GM12892 (cell line): ENCODE measurements at regions not wholly inside any gene's neighbourhood (a gene's known extent, or its start where the extent isn't known, plus 50 kb on each side); places are given as distances from the start of the nearest gene placed in this dataset.
A peak's percentile ranks its signal among the peaks of the same experiment; 100 is the strongest.

Experiments used
- DNase-seq: peaks from one replicate; pipeline ENCODE4 v3.0.0; 2011; ENCODE audit not compliant: insufficient read length
- FAIRE-seq: peaks from 2 replicates; lab custom pipeline; 2011; peaks lifted over from hg19 to GRCh38; lab: Jason Lieb, UNC
- POLR2A ChIP-seq: IDR thresholded peaks from 2 replicates; pipeline ENCODE4 v1.6.1; 2011; ENCODE audit warnings: low read depth, low read length, control low read depth
- POLR2AphosphoS5 ChIP-seq: IDR thresholded peaks from 2 replicates; pipeline ENCODE4 v1.6.1; 2011; ENCODE audit warnings: low read depth, low read length, control low read depth
- TAF1 ChIP-seq: IDR thresholded peaks from 2 replicates; pipeline ENCODE4 v1.6.1; 2011; ENCODE audit warnings: low read depth, mild to moderate bottlenecking, control low read depth, low read length, borderline replicate concordance

DNA sequence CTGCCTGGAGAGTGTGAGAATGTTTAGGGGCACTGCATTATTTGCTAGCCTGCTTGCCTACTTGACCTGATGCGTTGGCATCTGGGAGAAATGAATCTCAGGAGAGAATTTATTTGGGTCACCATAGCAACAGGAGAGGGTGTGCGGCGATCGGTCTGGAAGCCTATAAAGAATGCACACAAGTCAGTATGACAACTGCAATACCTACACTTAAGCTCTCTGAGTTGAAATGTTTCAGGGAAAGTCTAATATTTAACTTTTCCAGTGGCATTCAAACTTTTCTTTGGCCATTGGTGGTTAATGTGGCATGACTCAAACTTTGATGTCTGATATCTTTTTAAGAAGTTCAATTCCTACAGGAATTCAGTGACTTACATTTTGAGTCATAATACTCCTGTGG, 205.1 kb downstream of the NEDD1 start:
- FAIRE-seq: no peak

DNA sequence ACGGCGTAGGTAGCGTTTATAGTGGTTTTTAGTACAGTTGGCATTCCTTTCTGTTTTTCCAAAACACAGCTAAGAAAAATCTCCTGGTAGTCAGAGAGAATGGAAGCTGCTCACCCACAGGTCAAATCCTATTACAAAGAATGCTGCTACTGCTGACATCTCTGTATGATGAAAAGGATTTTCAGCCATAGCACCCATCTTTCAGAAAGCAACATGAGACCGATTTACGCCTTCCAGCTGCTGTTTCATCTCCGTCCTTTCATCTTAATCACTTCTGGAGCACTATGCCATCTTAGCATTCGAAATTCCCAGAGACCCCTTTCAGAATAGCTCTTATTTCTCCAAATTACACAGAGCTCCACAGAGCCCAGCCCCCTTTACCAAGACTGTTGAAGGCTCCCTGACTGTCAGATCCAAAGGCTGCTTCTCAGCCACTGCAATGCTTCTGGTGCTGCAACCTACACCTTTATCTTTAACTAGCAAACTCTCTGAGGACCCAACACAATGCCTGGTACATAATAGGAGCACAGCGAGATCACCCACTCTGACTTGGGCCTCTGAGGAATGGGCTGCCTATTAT, 211.8 kb downstream of the NEDD1 start:
- TF ChIP-seq TAF1 (no peak), POLR2A (no peak), POLR2AphosphoS5 (no peak)
- no peak for FAIRE-seq
- no peak for DNase-seq

More for the DNA sequence above, 205.1 kb downstream of the NEDD1 start:
- TF ChIP-seq TAF1 (no peak), POLR2A (no peak), POLR2AphosphoS5 (no peak)
- DNase-seq: no peak

DNA sequence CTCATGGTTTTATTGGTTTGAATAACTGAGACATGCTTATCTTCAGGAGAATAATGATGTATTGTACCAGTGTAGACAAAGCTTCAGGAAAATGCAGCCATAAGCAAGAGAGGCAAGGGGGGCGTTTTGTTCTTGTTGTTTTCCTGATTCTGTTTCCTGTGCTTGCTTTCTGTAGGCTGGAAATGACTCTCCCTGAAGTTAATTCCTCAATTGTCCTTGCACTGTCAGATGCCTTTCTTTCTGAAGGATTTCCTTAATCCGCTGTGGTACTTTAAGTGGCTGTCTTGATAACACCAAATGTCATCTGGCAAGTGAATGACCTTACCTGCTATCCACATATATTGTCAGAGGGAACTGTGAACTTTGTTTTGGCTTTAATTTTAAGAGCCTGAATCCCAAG, 220.0 kb downstream of the NEDD1 start:
- FAIRE-seq (no peak), DNase-seq (no peak)
- TF ChIP-seq POLR2A (no peak), POLR2AphosphoS5 (no peak), TAF1 (no peak)

DNA sequence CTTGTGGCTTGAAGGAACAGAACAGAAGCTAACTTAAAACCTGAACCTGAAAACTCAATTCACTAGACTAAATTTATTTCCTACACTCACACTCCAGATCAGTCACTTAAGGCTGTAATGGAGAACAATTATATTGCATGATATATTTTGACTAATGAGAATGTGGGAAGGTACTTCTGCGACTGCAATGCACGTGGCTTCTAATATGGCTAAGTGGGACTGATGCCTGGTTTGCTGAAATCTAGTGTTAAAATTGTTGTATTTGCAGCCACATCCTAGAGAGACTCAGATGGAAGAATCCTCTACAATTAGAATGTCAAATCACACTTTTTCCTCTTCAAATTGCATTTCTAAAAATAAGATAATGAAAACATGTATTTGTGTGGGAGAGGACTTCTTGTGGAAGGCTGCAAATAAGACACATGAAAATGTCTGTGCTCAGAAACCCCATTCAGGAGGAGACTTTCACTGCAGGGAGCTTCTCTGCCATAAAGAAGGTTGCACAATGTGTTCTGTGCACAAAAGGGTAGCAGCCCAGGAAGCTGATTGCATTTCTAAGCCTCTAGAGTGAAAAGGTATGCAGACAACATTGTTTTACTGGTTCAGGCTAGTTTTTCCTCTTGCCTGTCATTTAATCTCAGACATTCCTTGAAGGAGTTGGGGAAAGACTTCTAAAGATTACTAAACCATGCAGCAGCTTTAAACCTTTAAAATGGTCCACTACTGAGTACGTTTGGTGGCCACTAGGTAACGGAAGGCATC, 224.3 kb downstream of the NEDD1 start:
- DNase-seq: no peak
- no peak for TF ChIP-seq TAF1
- TF ChIP-seq POLR2AphosphoS5: no peak
- no peak for TF ChIP-seq POLR2A
- no peak for FAIRE-seq

DNA sequence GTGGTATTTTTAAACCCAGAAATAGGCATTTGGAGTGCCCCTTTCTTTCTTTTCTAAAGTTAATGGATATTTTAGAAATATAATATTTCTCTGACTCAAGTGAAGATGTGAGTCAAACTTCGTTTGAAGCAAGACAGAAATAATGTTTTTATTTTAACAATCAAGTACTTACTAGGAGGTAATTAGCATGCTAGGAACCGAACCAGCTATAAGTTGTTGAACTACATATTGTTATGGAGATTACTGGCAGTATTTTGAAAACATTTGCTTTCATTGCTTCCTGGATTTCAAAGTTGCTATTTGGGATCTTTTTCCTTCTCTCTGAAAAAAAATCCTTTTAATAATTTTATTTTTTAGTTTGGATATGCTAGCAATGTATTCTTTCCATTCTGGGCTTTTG, 225.2 kb downstream of the NEDD1 start:
- DNase-seq (no peak), FAIRE-seq (no peak)
- TF ChIP-seq TAF1 (no peak), POLR2A (no peak), POLR2AphosphoS5 (no peak)

DNA sequence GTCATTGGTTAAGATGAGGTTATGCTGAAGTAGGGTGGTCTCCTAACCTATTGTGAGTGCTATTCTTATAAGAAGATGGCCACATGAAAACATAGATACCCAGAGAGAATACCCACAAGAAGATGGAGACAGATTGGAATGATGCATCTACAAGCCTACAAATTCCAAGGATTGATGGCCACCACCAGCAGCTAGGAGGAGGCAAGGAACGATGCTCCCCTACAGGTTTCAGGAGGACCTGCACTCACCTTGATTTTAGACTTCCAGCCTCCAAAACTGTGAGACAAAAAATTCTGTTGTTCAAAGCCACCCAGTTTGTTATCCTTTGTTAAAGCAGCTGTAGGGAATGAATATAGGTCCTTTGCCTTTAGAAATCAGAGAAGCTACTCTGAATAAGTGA, 227.4 kb downstream of the NEDD1 start:
- no peak for FAIRE-seq
- no peak for TF ChIP-seq POLR2A
- TF ChIP-seq TAF1: no peak
- TF ChIP-seq POLR2AphosphoS5: no peak
- no peak for DNase-seq

DNA sequence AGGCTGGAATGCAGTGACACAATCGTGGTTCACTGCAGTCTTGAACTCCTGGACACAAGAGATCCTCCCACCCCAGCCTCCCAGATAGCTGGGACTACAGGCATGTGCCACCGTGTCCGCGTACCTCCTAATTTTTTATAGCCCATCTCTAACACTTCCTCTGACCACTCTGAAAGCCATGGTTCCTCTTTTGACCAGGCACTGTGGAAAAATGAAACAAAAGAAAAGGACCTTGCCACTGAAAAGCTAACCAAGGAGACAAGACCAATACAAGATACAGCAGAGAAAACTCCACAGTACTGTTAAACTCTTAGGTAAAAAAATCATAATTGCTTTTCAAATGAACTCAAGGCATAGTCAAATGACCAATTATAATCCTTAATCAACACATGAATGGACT, 233.3 kb downstream of the NEDD1 start:
- TF ChIP-seq POLR2A (no peak), POLR2AphosphoS5 (no peak), TAF1 (no peak)
- FAIRE-seq: no peak
- DNase-seq: no peak

DNA sequence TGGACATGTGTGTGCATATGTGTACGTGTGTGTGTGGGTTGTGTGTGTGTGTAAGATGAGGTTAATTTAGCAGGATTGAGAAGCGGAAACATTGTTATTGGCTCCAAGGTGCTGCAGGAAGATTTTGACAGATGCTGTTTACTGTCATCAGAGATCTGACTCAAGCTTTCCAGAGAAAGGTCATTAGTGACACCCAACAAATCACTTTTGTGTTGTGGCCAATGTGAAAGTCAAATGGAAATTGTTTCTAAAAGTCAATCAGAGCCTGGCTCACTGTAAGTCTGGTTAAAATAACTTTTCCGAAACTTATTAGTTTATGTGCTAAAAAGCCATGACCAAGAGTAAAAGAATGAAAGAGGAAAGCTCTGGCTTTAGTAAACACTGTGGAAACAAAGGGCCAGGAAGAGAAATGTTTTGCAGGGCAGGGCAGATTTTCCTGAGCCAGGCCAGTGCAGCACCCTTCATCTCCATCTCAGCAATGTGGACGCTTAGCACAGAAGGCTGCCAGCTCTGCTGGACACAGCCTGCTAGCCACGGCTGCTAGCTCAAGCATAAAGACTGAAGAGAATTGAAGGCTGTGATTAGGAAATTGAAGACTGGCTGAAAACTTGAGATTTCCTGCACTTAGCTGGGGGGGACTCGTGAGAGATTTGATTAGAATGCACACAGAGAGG, 235.8 kb downstream of the NEDD1 start:
- DNase-seq (no peak), FAIRE-seq (peak; percentile 53)
- TF ChIP-seq POLR2A (no peak), TAF1 (no peak), POLR2AphosphoS5 (no peak)

DNA sequence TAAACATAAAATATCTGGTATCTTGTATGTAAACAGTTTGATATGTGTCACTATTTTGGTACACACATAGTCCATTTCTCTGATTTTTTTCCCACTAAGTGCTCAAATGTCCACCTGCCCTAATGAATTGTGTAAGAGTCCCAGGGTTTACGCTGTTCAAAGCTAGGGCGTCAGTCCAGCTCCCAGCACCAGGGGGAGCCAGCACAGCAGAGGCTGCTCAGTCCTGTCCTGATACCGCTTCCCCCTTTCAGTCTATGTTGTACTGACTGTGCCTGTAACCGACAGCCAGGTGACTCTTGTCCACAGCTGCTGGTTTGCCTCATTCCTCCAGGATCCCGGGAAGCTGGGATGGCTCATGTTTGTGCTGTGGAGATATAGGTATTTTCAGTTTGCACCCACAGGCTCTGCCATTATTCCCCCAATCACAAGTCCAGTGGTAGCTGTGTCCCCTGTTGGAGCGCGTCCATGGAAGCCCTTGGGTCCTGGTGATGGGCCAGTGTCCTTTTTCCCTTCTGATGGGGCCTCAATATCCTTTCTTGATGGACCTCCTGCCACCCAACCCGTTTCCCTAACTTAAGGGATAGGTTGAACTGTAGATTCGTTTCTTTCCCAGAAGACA, 242.0 kb downstream of the NEDD1 start:
- FAIRE-seq (peak; percentile 91), DNase-seq (peak; percentile 9)
- TF ChIP-seq POLR2A: no peak
- TF ChIP-seq POLR2AphosphoS5: no peak
- TF ChIP-seq TAF1: no peak

DNA sequence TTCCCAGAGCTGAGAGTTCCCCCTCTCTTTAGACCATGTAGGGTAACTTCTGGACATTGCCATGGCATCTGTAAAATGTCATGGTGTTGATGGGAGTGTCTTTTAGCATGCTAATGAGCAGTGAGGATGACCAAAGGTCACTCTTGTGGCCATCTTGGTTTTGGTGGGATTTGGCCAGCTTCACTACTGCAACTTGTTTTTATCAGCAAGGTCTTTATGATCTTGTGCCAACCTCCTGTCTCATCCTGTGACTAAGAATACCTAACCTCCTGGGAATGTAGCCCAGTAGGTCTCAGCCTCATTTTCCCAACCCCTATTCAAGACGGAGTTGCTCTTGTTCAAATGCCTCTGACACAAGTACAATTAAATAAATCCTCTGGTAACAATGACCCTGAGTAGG, 244.4 kb downstream of the NEDD1 start:
- TF ChIP-seq POLR2AphosphoS5 (no peak), TAF1 (no peak), POLR2A (no peak)
- no peak for FAIRE-seq
- DNase-seq: no peak

DNA sequence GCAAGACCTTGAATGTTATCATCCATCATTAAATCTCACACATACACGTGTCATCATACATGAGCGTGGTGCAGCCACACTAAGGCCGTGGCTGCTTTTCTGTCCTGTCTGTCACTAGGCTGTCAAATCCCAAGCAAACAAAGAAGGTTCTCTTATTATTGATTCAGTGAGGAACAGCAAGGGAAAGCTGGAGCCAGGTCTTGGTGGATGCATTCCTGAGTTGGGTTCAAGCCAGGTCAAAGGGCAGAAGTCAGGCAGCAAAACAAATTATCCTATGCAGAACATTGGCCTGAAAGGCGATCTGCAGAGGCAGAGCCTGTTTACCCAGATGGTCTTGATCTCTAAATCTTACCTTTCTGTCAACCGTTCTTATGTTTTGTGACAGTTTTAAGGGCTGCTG, 252.3 kb downstream of the NEDD1 start:
- TF ChIP-seq TAF1 (no peak), POLR2AphosphoS5 (no peak)
- FAIRE-seq (no peak), DNase-seq (no peak)

DNA sequence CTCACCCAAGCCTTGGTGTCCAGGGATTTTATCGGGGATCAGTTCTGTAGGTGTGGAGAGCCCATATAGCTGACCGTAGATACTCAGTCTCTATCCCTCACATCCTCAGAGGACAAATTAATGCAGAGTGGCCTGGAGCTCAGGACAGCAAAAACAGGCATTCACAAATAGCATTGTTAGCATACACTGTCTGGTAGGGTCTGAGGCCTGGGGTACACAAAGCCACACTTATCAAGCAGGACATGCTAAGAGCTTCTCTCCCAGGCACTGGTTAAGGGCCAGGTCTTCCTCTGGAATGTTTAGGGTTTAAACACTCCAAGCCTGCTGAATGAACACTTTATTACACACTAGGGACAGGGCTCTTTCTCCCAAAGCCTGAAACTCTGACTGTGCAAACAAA, 253.2 kb downstream of the NEDD1 start:
- no peak for TF ChIP-seq POLR2A
- TF ChIP-seq POLR2AphosphoS5: no peak
- no peak for TF ChIP-seq TAF1
- FAIRE-seq (no peak), DNase-seq (no peak)

DNA sequence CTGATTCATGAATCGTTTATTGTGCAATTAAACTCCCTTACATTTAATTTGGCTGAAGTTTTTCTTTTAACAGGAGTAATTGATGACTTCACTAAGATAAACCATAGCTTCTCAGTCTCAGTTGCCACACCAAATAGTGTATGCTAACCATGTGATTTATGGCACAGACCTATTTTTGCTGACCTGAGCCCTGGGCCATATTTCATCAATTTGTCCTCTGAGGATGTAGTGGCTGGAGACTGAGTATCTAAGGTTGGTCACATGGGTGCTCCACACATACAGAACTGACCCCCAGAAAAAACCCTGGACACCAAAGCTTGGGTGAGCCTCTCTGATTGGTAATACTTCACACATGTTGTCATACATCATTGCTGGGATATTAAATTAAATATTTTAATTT, 255.1 kb downstream of the NEDD1 start:
- FAIRE-seq: no peak
- TF ChIP-seq POLR2A (no peak), TAF1 (no peak), POLR2AphosphoS5 (no peak)
- no peak for DNase-seq
